GM10266 (cell line): ENCODE measurements at regions not wholly inside any gene's neighbourhood (a gene's known extent, or its start where the extent isn't known, plus 50 kb on each side); places are given as distances from the start of the nearest gene placed in this dataset.

Experiments used
- DNase-seq: peaks from one replicate; pipeline ENCODE4 v3.0.0; 2012; ENCODE audit errors: extremely low spot score
- CTCF ChIP-seq: IDR thresholded peaks from 2 replicates; pipeline ENCODE4 v1.5.1; 2012; ENCODE audit warnings: mild to moderate bottlenecking, low read depth; ENCODE audit not compliant: control insufficient read depth, insufficient read depth; ENCODE audit errors: missing control alignments

- DNase-seq, result no peak
- TF ChIP-seq CTCF, result no peak
Measured at GRCh38 chr22:26898946-26899605, 241.7 kb downstream of the MIAT start.

GRCh38 chr22:26900787-26901186 is 243.4 kb downstream of the MIAT start:
- DNase-seq, result no peak
- TF ChIP-seq CTCF, result no peak

GRCh38 chr22:26901198-26901816 is 243.9 kb downstream of the MIAT start:
- no peak for TF ChIP-seq CTCF
- DNase-seq, result no peak

- DNase-seq, result no peak
- no peak for TF ChIP-seq CTCF
Measured at GRCh38 chr22:26902401-26903029, 245.1 kb downstream of the MIAT start.

- no peak for TF ChIP-seq CTCF
- DNase-seq, result no peak
Measured at GRCh38 chr22:26903030-26903856, 245.9 kb downstream of the MIAT start.

- no peak for DNase-seq
- no peak for TF ChIP-seq CTCF
Measured at GRCh38 chr22:26904483-26904882, 247.1 kb downstream of the MIAT start.
